ENCODE measurements at regions not wholly inside any gene's neighbourhood (a gene's known extent, or its start where the extent isn't known, plus 50 kb on each side); places are given as distances from the start of the nearest gene placed in this dataset.

DNA sequence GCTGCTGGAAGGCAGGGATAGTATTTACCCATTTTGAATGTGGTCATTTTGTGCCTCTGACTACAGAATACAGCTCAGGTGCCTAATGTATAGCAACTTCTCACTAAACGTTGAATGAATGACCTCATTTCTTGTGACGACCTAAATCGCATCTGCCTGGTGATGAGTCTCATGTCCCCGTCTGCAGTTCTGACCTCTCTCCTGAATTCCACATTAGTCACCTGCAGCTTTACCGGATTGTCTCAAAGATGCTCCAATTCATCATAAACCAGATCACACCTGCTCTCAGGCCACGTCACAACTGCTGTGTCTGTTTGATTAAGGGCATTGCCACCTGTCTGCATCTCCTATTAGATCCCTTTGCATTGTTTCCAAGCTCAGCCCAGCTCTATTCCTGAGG is 133.6 kb upstream of the MYT1L start:
- TF ChIP-seq, protein P1, sequence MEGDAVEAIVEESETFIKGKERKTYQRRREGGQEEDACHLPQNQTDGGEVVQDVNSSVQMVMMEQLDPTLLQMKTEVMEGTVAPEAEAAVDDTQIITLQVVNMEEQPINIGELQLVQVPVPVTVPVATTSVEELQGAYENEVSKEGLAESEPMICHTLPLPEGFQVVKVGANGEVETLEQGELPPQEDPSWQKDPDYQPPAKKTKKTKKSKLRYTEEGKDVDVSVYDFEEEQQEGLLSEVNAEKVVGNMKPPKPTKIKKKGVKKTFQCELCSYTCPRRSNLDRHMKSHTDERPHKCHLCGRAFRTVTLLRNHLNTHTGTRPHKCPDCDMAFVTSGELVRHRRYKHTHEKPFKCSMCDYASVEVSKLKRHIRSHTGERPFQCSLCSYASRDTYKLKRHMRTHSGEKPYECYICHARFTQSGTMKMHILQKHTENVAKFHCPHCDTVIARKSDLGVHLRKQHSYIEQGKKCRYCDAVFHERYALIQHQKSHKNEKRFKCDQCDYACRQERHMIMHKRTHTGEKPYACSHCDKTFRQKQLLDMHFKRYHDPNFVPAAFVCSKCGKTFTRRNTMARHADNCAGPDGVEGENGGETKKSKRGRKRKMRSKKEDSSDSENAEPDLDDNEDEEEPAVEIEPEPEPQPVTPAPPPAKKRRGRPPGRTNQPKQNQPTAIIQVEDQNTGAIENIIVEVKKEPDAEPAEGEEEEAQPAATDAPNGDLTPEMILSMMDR (IDR thresholded peaks at IDR 0.05) = no peak
- TF ChIP-seq POLR2A (IDR thresholded peaks at IDR 0.05) = no peak

All from right lobe of liver (tissue), 4 donors.